Liver (tissue), 3 donors: ENCODE measurements at regions not wholly inside any gene's neighbourhood (a gene's known extent, or its start where the extent isn't known, plus 50 kb on each side); places are given as distances from the start of the nearest gene placed in this dataset.
"Not testable (repeated sequence)": the region's sequence is repeated elsewhere in the genome, so short reads cannot be mapped to it uniquely, and the experiment has no call there.

Experiments
- EGR1 ChIP-seq, 2 donors: IDR thresholded peaks; 2 replicates each; pipeline ENCODE4 v1.6.1; 2016 to 2018; ENCODE audit warnings: antibody characterized with exemption in 2 of 2, low read depth in 2 of 2
- FOXA1 ChIP-seq: IDR thresholded peaks from 2 replicates; pipeline ENCODE4 v1.6.1; 2016; ENCODE audit warnings: antibody characterized with exemption
- GABPA ChIP-seq, 2 donors: IDR thresholded peaks in 1 of 2; conservative IDR thresholded peaks in 1 of 2; 2 replicates each; pipeline ENCODE4 v1.6.1; 2016; ENCODE audit warnings: antibody characterized with exemption in 2 of 2, mild to moderate bottlenecking in 1 of 2, moderate library complexity in 1 of 2
- HNF4A ChIP-seq, 2 donors: conservative IDR thresholded peaks; 2 replicates each; pipeline ENCODE4 v1.6.1; 2016; ENCODE audit warnings: antibody characterized with exemption in 2 of 2, mild to moderate bottlenecking in 2 of 2
- JUND ChIP-seq, 2 donors: IDR thresholded peaks; 2 replicates each; pipeline ENCODE4 v1.6.1; 2016; ENCODE audit warnings: antibody characterized with exemption in 2 of 2
- NR2F2 ChIP-seq: IDR thresholded peaks from 2 replicates; pipeline ENCODE4 v1.6.1; 2016; ENCODE audit warnings: antibody characterized with exemption
- RAD21 ChIP-seq, 2 donors: IDR thresholded peaks; 2 replicates each; pipeline ENCODE4 v1.6.1; 2016; ENCODE audit warnings: antibody characterized with exemption in 2 of 2, mild to moderate bottlenecking in 2 of 2
- SP1 ChIP-seq: IDR thresholded peaks from 2 replicates; pipeline ENCODE4 v1.6.1; 2018; ENCODE audit warnings: antibody characterized with exemption, mild to moderate bottlenecking
- TAF1 ChIP-seq: conservative IDR thresholded peaks from 2 replicates; pipeline ENCODE4 v1.6.1; 2016; ENCODE audit warnings: antibody characterized with exemption, mild to moderate bottlenecking
- YY1 ChIP-seq: IDR thresholded peaks from 2 replicates; pipeline ENCODE4 v1.6.1; 2016; ENCODE audit warnings: antibody characterized with exemption, mild to moderate bottlenecking
- TF ChIP-seq, protein P1 (sequence below): fragments of 150-350 bp; IDR thresholded peaks from 2 replicates; pipeline ENCODE4 v1.5.1; 2017; ENCODE audit warnings: improper control_type of control experiment, low read depth, low read length; ENCODE audit not compliant: missing input control
- TF ChIP-seq, protein P2 (sequence below): IDR thresholded peaks from 2 replicates; pipeline ENCODE4 v1.6.1; 2016; ENCODE audit warnings: antibody characterized with exemption, mild to moderate bottlenecking
- TF ChIP-seq, protein P3 (sequence below): IDR thresholded peaks from 2 replicates; pipeline ENCODE4 v1.6.1; 2016; ENCODE audit warnings: antibody characterized with exemption
- TF ChIP-seq, protein P4 (sequence below): IDR thresholded peaks from 2 replicates; pipeline ENCODE4 v1.6.1; 2016; ENCODE audit warnings: antibody characterized with exemption
- donor health status: healthy.
- donor health status: healthy.

DNA sequence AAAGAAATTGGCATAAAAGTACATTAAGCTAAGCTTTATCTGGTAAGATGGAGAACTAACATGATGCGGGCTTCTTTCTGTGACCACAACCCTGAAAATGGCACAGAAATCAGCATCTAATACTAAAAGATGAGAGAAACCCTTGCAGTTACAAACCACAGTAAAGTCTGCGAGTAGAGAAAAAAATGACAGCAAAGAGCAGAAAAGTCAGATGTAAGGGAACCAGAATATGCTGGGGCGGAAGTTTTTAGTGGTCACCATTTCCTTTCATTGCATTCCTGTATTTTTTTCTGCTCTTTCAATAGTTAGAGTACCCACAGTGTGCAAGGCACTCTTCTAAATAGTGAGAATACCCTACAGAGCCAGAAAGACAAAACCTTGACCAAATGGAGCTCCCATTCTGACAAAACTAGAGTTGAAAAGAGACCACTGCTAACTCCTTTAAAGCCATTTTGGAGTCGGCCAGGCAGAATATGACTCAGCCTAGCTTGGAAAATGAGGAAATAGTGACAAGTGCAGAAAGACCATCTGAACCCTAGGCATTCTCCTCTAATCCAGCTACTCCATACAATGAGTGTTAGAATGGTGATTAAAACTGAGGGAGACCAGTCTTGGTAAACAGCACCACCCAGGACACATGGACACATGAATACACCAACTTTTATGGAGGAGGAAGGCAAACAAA lies 948.7 kb upstream of the FOXG1 start:
- not testable (repeated sequence) for TF ChIP-seq TAF1; YY1; SP1; JUND (IDR thresholded peaks at IDR 0.05); EGR1 (IDR thresholded peaks at IDR 0.05; ENCODE audit: low read depth in 2 of 2); NR2F2; FOXA1; HNF4A (conservative IDR thresholded peaks at IDR 0.05); RAD21 (IDR thresholded peaks at IDR 0.05); GABPA (IDR thresholded peaks at IDR 0.05 in 1 of 2, conservative IDR thresholded peaks at IDR 0.05 in 1 of 2)
- TF ChIP-seq, protein P1, sequence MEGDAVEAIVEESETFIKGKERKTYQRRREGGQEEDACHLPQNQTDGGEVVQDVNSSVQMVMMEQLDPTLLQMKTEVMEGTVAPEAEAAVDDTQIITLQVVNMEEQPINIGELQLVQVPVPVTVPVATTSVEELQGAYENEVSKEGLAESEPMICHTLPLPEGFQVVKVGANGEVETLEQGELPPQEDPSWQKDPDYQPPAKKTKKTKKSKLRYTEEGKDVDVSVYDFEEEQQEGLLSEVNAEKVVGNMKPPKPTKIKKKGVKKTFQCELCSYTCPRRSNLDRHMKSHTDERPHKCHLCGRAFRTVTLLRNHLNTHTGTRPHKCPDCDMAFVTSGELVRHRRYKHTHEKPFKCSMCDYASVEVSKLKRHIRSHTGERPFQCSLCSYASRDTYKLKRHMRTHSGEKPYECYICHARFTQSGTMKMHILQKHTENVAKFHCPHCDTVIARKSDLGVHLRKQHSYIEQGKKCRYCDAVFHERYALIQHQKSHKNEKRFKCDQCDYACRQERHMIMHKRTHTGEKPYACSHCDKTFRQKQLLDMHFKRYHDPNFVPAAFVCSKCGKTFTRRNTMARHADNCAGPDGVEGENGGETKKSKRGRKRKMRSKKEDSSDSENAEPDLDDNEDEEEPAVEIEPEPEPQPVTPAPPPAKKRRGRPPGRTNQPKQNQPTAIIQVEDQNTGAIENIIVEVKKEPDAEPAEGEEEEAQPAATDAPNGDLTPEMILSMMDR = not testable (repeated sequence)
- TF ChIP-seq, protein P2, sequence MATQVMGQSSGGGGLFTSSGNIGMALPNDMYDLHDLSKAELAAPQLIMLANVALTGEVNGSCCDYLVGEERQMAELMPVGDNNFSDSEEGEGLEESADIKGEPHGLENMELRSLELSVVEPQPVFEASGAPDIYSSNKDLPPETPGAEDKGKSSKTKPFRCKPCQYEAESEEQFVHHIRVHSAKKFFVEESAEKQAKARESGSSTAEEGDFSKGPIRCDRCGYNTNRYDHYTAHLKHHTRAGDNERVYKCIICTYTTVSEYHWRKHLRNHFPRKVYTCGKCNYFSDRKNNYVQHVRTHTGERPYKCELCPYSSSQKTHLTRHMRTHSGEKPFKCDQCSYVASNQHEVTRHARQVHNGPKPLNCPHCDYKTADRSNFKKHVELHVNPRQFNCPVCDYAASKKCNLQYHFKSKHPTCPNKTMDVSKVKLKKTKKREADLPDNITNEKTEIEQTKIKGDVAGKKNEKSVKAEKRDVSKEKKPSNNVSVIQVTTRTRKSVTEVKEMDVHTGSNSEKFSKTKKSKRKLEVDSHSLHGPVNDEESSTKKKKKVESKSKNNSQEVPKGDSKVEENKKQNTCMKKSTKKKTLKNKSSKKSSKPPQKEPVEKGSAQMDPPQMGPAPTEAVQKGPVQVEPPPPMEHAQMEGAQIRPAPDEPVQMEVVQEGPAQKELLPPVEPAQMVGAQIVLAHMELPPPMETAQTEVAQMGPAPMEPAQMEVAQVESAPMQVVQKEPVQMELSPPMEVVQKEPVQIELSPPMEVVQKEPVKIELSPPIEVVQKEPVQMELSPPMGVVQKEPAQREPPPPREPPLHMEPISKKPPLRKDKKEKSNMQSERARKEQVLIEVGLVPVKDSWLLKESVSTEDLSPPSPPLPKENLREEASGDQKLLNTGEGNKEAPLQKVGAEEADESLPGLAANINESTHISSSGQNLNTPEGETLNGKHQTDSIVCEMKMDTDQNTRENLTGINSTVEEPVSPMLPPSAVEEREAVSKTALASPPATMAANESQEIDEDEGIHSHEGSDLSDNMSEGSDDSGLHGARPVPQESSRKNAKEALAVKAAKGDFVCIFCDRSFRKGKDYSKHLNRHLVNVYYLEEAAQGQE = not testable (repeated sequence)
- TF ChIP-seq, protein P3, sequence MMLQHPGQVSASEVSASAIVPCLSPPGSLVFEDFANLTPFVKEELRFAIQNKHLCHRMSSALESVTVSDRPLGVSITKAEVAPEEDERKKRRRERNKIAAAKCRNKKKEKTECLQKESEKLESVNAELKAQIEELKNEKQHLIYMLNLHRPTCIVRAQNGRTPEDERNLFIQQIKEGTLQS = not testable (repeated sequence)
- TF ChIP-seq, protein P4, sequence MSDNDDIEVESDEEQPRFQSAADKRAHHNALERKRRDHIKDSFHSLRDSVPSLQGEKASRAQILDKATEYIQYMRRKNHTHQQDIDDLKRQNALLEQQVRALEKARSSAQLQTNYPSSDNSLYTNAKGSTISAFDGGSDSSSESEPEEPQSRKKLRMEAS = not testable (repeated sequence)
